IMR-90 (cell line): ENCODE measurements at regions not wholly inside any gene's neighbourhood (a gene's known extent, or its start where the extent isn't known, plus 50 kb on each side); places are given as distances from the start of the nearest gene placed in this dataset.

Experiments
- ATAC-seq: fragments of 200-7000 bp; cut with Tn5 transposase; 2 replicates; pipeline ENCODE4 v1.9.1; 2020; ENCODE audit warnings: low read depth, mild to moderate bottlenecking, moderate library complexity
- BruUV-seq: library from RNA; stranded (reverse); fragments of 400-500 nt; replicated peaks from 2 replicates; lab custom pipeline; 2021; lab: Mats Ljungman, UMichigan
- CTCF ChIA-PET: fragments of 300-600 bp; formaldehyde crosslinking; extraction: SDS; loops from one replicate; lab custom pipeline; 2021; ENCODE audit warnings: antibody characterized with exemption; lab: Yijun Ruan, JAX
- POLR2A ChIA-PET: fragments of 300-600 bp; sonication (Branson Sonifier 250); formaldehyde crosslinking; loops from one replicate; lab custom pipeline; 2022; ENCODE audit warnings: antibody characterized with exemption; ENCODE audit not compliant: unreplicated experiment; lab: Charles Lee
- DNase-seq: peaks from one replicate; pipeline ENCODE4 v3.0.0; 2013
- H2AFZ ChIP-seq: replicated peaks from 2 replicates; pipeline ENCODE3; 2013; ENCODE audit warnings: low read length, mild to moderate bottlenecking; ENCODE audit not compliant: poor library complexity
- H2AK5ac ChIP-seq: 2 replicates; pipeline ENCODE4 v1.6.1; 2013; ENCODE audit warnings: low read depth, low read length, inconsistent platforms
- H2AK9ac ChIP-seq: replicated peaks from 2 replicates; pipeline ENCODE3; 2013; ENCODE audit warnings: mild to moderate bottlenecking, low read depth, low read length, moderate library complexity; ENCODE audit not compliant: poor library complexity
- H2BK120ac ChIP-seq: 2 replicates; pipeline ENCODE4 v1.6.1; 2013; ENCODE audit warnings: low read depth, low read length, inconsistent platforms
- H2BK15ac ChIP-seq: 3 replicates; pipeline ENCODE4 v1.6.1; 2013; ENCODE audit warnings: low read depth, low read length, inconsistent platforms
- H2BK20ac ChIP-seq: 2 replicates; pipeline ENCODE4 v1.6.1; 2013; ENCODE audit warnings: low read depth, mild to moderate bottlenecking, inconsistent platforms, low read length, moderate library complexity
- H2BK5ac ChIP-seq: 2 replicates; pipeline ENCODE4 v1.6.1; 2013; ENCODE audit warnings: mild to moderate bottlenecking, low read depth, low read length, inconsistent platforms; ENCODE audit not compliant: poor library complexity, severe bottlenecking
- H3K14ac ChIP-seq: replicated peaks from 2 replicates; pipeline ENCODE4 v1.6.1; 2013; ENCODE audit warnings: low read depth, low read length, inconsistent platforms
- H3K18ac ChIP-seq: 2 replicates; pipeline ENCODE4 v1.6.1; 2013; ENCODE audit warnings: low read depth, low read length, control low read depth
- H3K23ac ChIP-seq: 2 replicates; pipeline ENCODE4 v1.6.1; 2013; ENCODE audit warnings: low read depth, low read length, inconsistent platforms
- H3K27ac ChIP-seq: 2 replicates; pipeline ENCODE4 v1.5.1; 2013; ENCODE audit warnings: mild to moderate bottlenecking, control low read depth, low read length; ENCODE audit not compliant: insufficient read depth
- H3K27me3 ChIP-seq: 2 replicates; pipeline ENCODE4 v1.6.1; 2013; ENCODE audit warnings: low read length; ENCODE audit not compliant: control insufficient read depth, insufficient read depth
- H3K36me3 ChIP-seq: 2 replicates; pipeline ENCODE4 v1.6.1; 2013; ENCODE audit warnings: low read length, mixed read lengths; ENCODE audit not compliant: control insufficient read depth, insufficient read depth
- H3K4ac ChIP-seq: 2 replicates; pipeline ENCODE4 v1.6.1; 2013; ENCODE audit warnings: low read depth, low read length, inconsistent platforms
- H3K4me1 ChIP-seq: 2 replicates; pipeline ENCODE4 v1.6.1; 2013; ENCODE audit warnings: low read length, mixed read lengths; ENCODE audit not compliant: control insufficient read depth, insufficient read depth
- H3K4me2 ChIP-seq: 2 replicates; pipeline ENCODE4 v1.6.1; 2013; ENCODE audit warnings: low read depth, mild to moderate bottlenecking, control low read depth, low read length, moderate library complexity
- H3K4me3 ChIP-seq: 2 replicates; pipeline ENCODE4 v1.5.1; 2013; ENCODE audit warnings: low read depth, mild to moderate bottlenecking, control low read depth, low read length, moderate library complexity; ENCODE audit not compliant: insufficient read depth
- H3K56ac ChIP-seq: 2 replicates; pipeline ENCODE4 v1.6.1; 2013; ENCODE audit warnings: low read length, inconsistent platforms; ENCODE audit not compliant: insufficient read depth; ENCODE audit errors: extremely low read depth
- H3K79me1 ChIP-seq, 2 experiments: 2 replicates each; pipeline ENCODE4 v1.6.1; 2013; ENCODE audit warnings: low read length in 2 of 2, inconsistent platforms in 1 of 2, low read depth in 1 of 2
- H3K9ac ChIP-seq: 2 replicates; pipeline ENCODE4 v1.6.1; 2013; ENCODE audit warnings: low read depth, low read length, control low read depth
- H3K9me1 ChIP-seq: 2 replicates; pipeline ENCODE4 v1.6.1; 2013; ENCODE audit warnings: low read length, inconsistent platforms; ENCODE audit not compliant: insufficient read depth
- H3K9me3 ChIP-seq: 2 replicates; pipeline ENCODE4 v1.6.1; 2013; ENCODE audit warnings: low read length; ENCODE audit not compliant: control insufficient read depth, insufficient read depth
- H4K20me1 ChIP-seq: 2 replicates; pipeline ENCODE4 v1.6.1; 2013; ENCODE audit warnings: low read length, inconsistent platforms; ENCODE audit not compliant: insufficient read depth
- H4K5ac ChIP-seq: 2 replicates; pipeline ENCODE4 v1.6.1; 2013; ENCODE audit warnings: mild to moderate bottlenecking, low read depth, low read length, control low read depth
- H4K8ac ChIP-seq, 2 experiments: 2 replicates each; pipeline ENCODE4 v1.6.1; 2013; ENCODE audit warnings: low read depth in 2 of 2, low read length in 2 of 2, control low read depth in 1 of 2, inconsistent platforms in 1 of 2
- H4K91ac ChIP-seq: 2 replicates; pipeline ENCODE4 v1.6.1; 2013; ENCODE audit warnings: low read depth, low read length, inconsistent platforms; ENCODE audit not compliant: insufficient read depth
- CEBPB ChIP-seq: IDR thresholded peaks from 2 replicates; pipeline ENCODE4 v1.6.1; 2012; ENCODE audit warnings: low read depth, low read length, improper control_type of control experiment
- CTCF ChIP-seq: conservative IDR thresholded peaks from 2 replicates; pipeline ENCODE4 v1.5.1; 2012; ENCODE audit warnings: mild to moderate bottlenecking, low read depth, low read length, improper control_type of control experiment
- MXI1 ChIP-seq: IDR thresholded peaks from 2 replicates; pipeline ENCODE4 v1.6.1; 2012; ENCODE audit warnings: low read depth, mild to moderate bottlenecking, low read length, moderate library complexity, borderline replicate concordance
- POLR2A ChIP-seq: IDR thresholded peaks from 2 replicates; pipeline ENCODE4 v1.6.1; 2012; ENCODE audit warnings: mild to moderate bottlenecking, low read depth, low read length
- RCOR1 ChIP-seq: IDR thresholded peaks from 2 replicates; pipeline ENCODE4 v1.6.1; 2012; ENCODE audit warnings: mild to moderate bottlenecking, low read length, improper control_type of control experiment; ENCODE audit not compliant: insufficient replicate concordance
- RFX5 ChIP-seq: IDR thresholded peaks from 2 replicates; pipeline ENCODE4 v1.8.0; 2012; ENCODE audit warnings: low read depth, mild to moderate bottlenecking, low read length, moderate library complexity
- WGBS, 2 experiments: methylation state at CpG; one replicate each; pipeline versions ENCODE4 v1.1.5 to v1.1.7; 2013; ENCODE audit warnings: missing lambda C conversion rate in 2 of 2; ENCODE audit not compliant: insufficient read length in 1 of 2; ENCODE audit errors: extremely low coverage in 2 of 2; 5-methylcytosine and 5-hydroxymethylcytosine counted together
- dilution Hi-C: fragments of 300-500 bp; cut with HindIII; formaldehyde crosslinking; loops from one replicate; pipeline ENCODE4 v1.14.3; 2018; ENCODE audit warnings: low sequenced_read_pairs; ENCODE audit not compliant: unreplicated experiment
- in situ Hi-C: fragments of 300-500 bp; cut with MboI; formaldehyde crosslinking; loops from 3 replicates; pipeline ENCODE4 v1.14.3; 2019; ENCODE audit warnings: low sequenced_read_pairs, inconsistent platforms, mixed read lengths
- intact Hi-C: fragments of 100-400 bp; cut with micrococcal nuclease; formaldehyde crosslinking; loops from 2 replicates; pipeline ENCODE4 v1.10.0; 2022

- dilution Hi-C loops, result no loop called here
- Histone ChIP-seq H3K9me1 (peaks cover 5% of the 10 kb centered on the region; the same call in 1 of the 2 replicates), H2BK15ac (no peak overlapping the region), H4K20me1 (no peaks in the 10 kb centered on the region), H3K4ac (no peak overlapping the region), H3K9me3 (no peaks in the 10 kb centered on the region), H3K4me2 (no peak overlapping the region), H3K56ac (no peak overlapping the region), H3K4me1 (no peaks in the 10 kb centered on the region), H2BK5ac (no peak overlapping the region), H2AFZ (no peak overlapping the region), H3K79me1 (no peaks in the 10 kb centered on the region), H2BK20ac (no peak overlapping the region), H2BK120ac (no peak overlapping the region), H3K18ac (no peak overlapping the region), H2AK5ac (no peak overlapping the region), H3K27ac (no peak overlapping the region), H3K27me3 (no peaks in the 10 kb centered on the region), H3K23ac (no peak overlapping the region), H4K91ac (no peak overlapping the region), H4K8ac (no peak overlapping the region), H4K5ac (no peak overlapping the region), H3K14ac (no peak overlapping the region), H3K36me3 (no peaks in the 10 kb centered on the region), H3K9ac (no peak overlapping the region), H2AK9ac (no peak overlapping the region), H3K4me3 (no peak overlapping the region)
- in situ Hi-C loops, result no loop called here
- BruUV-seq, result no TSS peak
- TF ChIP-seq CEBPB (no peak), POLR2A (no peak), CTCF (no peak), RCOR1 (no peak), RFX5 (no peak), MXI1 (no peak)
- CTCF ChIA-PET, result no interaction called here
- WGBS, 2 experiments, result 100% methylated on average over 1 of the region's 4 CpGs; no CpG with 5 or more reads in 1 of the 2 experiments
- DNase-seq (no peak), ATAC-seq (no peak)
- POLR2A ChIA-PET, result no interaction called here
- intact Hi-C loops, result no loop called here
Measured at GRCh38 chr7:106561666-106562411, 99.1 kb downstream of the CCDC71L start.
